GM12801 (cell line): ENCODE measurements at regions not wholly inside any gene's neighbourhood (a gene's known extent, or its start where the extent isn't known, plus 50 kb on each side); places are given as distances from the start of the nearest gene placed in this dataset.

Experiments
- TF ChIP-seq, protein P1 (sequence below): IDR thresholded peaks from one replicate; pipeline ENCODE4 v1.5.1; 2011; ENCODE audit warnings: control low read depth; ENCODE audit not compliant: insufficient read length; ENCODE audit errors: extremely low read depth

DNA sequence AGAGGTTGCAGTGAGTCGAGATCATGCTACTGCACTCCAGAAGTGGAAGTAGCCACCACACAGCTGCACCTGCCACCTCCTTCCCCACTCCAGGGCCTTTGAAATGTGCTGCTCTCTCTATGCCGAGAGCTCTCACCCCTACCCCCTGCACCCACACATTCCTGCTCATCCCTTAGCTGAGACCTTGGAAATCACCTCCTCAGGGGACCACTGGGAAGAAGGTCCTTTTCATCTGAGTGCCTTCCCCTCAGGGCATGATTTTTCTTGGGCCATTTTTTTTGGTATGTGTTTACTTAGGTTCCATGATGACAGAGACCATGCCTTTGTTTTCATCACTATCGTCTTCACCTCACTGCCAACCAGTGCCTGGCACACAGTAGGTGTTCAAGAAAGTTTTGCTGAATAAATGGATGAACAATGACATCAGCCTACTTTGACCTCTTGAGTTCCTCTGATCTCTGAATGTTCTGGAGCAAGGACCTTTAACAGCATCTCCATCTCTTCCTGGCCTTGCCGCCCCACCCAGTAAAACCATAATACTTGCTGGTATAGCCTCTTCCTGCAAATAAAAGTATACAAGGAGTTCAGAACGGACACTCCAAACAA, 166.6 kb upstream of the KLF14 start:
- TF ChIP-seq, protein P1, sequence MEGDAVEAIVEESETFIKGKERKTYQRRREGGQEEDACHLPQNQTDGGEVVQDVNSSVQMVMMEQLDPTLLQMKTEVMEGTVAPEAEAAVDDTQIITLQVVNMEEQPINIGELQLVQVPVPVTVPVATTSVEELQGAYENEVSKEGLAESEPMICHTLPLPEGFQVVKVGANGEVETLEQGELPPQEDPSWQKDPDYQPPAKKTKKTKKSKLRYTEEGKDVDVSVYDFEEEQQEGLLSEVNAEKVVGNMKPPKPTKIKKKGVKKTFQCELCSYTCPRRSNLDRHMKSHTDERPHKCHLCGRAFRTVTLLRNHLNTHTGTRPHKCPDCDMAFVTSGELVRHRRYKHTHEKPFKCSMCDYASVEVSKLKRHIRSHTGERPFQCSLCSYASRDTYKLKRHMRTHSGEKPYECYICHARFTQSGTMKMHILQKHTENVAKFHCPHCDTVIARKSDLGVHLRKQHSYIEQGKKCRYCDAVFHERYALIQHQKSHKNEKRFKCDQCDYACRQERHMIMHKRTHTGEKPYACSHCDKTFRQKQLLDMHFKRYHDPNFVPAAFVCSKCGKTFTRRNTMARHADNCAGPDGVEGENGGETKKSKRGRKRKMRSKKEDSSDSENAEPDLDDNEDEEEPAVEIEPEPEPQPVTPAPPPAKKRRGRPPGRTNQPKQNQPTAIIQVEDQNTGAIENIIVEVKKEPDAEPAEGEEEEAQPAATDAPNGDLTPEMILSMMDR, result no peak

DNA sequence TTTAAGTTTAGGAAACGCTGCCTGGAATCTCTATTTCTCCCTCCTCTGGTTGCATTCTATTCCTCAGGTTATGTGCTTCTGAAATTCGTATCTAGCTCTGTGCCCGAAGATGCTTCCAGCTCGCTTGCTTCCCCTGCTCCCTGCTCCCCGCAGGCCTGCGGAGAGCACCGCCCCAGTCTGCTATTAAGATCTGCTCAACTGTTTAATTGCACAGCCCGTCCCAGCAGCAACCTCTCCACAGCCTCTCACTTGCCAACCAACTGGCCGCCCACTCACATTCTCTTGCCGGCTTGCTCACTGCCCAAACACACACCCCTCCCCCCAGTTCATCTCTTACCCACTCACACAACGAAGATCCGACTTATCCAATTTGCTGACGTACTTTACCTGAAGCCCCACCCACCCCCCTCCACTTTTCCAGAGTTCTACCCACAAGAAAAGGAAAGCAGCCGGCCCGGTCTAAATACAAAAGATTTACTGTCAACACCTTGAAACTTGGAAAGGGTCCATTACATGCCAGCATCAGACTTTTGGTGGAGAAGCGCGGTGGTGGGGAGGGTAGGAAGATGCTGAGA, 167.3 kb upstream of the KLF14 start:
- TF ChIP-seq, protein P1, result no peak

DNA sequence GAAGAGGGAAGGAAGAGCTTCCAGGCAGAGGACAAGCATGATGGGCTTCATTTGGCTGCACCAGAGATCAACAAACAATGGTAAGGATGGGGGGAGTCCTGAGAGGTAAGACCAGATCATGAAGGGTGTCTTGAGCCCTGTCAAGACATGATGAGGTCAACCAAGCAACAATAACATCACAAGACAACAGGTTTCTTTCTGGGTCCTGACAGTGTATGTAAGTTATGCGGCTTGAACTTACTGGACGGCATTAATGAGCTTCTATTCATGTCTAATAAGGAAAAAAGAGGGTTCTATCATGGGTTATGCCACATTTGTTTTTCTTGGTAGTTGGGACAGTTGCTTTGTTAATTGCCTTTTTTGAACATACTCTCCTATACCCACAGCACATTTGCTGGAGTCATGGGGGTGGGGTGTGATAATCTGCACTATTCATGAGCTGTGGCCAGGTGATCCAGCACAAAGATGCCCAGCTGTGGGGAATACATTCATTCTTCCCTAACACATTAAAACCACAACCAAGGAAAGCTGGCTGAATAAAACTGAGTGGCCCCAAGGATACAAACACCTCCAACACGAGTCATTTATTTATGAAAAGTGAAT, 168.8 kb upstream of the KLF14 start:
- TF ChIP-seq, protein P1, result no peak

DNA sequence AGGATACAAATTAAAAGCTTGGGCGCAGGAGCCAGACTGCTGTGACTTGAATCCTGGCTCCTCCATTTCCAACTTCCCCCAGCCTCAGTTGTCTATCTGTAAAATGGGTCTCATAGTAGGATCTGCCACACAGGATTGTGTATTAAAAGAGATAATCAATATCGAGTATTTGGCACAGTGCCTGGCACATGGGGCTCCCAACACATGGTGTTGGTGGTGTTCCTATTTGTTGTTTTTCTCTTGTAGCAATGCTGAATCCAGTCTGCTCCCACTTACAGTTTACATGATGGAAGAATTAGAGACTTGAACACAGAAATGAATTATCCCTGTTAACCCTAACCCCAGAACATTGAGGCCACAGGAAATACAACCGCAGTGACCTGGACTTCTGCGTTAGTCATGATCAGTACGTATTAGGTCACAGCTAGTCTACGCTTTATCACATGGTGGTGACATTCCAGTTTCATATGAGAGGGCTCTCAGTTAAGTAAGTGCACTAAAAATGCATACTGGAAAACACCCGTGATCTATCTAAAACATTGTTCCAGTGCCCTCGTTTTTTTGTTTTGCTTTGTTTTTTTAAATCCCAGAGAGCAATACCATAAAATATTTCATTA, 169.5 kb upstream of the KLF14 start:
- TF ChIP-seq, protein P1, result no peak

DNA sequence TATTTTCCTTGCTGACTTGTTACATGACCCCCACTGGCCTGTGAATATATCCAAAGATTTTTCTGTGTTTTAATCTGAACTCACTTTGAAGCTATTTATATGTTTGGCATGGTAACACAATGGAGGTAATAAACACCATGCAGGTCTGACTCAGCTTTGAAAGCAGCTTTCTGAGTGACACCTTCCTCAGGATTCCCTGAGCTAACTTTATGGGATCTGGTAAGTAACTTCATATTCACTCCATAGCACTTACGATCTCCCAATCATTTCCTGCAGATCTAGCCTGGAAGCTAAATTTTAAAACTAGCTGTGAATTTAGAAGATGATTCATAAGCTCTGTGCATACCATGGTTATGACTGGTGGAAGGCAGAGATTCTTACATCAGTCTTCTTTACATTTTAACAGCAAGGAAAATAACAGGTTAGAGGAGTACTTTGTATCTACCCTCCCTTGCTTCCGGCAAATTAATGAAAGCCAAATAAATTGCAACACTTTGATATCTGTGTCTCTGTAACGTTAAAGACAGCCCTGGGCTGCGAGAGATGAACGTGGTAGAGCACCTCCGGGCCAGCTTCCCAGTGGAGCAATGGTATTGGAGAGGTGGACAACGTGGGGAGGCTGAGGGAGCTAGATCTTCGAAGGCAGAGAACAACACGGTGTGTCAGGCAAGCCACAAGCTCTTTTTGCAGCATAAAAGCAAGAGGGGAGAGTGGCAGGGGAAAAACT, 170.2 kb upstream of the KLF14 start:
- TF ChIP-seq, protein P1, result no peak

DNA sequence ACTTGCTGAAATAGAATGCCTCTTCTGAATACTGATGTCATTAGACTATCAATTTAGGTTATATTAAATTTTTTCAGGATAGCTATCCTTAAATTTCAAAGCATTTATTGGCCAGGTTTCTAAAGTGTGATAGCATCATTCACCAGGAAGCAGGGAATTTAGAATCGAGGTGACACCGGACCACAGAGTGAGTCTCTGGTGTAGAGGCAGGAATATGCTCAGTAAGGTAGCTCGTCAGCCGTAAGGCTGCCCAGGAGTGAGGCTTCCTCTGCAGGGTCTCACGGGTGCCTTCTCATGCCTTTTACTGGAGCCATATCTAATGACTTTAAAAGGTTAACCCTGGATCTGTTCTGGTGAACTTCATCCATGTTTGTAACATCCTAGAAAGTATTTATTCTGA, 170.8 kb upstream of the KLF14 start:
- TF ChIP-seq, protein P1, result no peak

DNA sequence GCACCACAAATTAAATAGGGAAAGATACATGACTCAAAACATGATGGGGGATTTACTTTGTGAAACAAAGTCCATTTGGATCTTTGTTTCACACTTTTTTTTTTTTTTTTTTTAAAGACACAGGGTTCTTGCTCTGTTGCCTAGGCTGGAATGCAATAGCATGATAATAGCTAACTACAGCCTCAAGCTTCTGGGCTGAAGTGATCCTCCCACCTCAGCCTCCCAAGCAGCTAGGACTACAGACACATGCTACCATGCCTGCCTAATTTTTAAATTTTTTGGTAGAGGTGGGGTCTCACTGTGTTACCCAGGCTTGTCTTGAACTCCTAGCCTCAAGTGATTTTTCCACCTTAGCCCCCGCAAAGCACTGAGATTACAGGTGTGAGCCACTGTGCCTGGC, 172.6 kb upstream of the KLF14 start:
- TF ChIP-seq, protein P1, result no peak
